Right kidney (tissue), 1 donor: ENCODE measurements at regions not wholly inside any gene's neighbourhood (a gene's known extent, or its start where the extent isn't known, plus 50 kb on each side); places are given as distances from the start of the nearest gene placed in this dataset.
A peak's percentile ranks its signal among the peaks of the same experiment; 100 is the strongest.

Experiments
- DNase-seq: peaks from one replicate; pipeline ENCODE4 v3.0.0-alpha.2; 2016

GRCh38 chr14:95410838-95411237 lies 91.1 kb upstream of the CLMN start:
- DNase-seq, result no peak

- DNase-seq, result no peak
Observed at GRCh38 chr14:95409477-95410272, 90.0 kb upstream of the CLMN start.

DNA sequence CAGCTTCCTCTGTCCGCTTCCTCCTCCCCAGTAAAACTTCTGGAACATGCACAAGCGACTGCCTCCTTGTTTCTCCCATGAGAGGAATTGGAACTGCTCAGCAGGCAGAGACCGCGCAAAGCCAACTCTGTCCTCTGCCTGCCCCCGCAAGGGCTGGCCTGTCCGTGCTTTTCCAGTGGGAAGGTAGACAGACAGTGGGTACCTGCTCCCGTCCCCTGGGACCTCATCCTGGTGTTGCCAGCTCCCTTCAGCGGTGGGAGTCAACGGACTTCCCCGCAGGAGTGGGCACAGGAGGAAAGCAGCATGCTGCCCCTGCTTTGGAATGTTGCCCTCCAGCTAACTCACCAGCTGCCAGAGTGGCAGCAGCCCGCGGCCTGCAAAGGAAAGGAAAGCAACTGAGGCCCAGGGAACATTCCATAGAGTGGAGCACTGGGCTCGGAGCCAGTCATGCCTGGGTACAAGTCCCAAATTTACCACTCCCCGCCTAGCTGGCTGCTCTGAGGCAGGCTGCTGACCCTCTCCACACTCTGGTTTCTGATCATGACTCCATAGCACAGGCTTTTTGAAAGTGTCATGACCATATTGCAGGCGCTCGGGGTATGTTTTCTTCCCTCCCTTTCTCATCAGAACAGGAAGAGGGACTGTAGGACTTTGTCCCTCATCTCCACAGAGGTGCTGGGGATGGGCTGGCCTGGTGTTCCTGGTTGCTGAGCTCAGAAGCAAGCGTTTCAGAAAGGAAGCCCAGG lies 89.2 kb upstream of the CLMN start:
- DNase-seq, result peak; percentile 35

DNA sequence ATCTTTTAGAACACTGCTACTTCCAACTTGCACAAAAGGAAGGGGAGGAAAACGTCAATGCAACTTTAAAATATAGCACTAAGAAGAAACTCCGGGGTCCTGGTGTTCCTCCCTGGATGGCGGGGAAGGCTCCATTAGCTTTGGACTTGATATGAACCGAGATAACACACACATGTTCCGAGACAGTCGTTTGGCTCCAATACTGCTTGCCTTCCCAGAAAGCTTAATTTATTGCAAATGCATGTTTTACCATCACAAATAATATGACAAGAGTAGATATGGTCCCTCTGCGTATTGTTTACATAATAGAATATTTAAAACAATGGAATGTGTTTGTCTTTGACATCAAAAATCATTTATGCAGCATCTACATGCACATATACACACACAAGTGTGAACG lies 87.6 kb upstream of the CLMN start:
- DNase-seq, result no peak

GRCh38 chr14:95406756-95407277 lies 87.1 kb upstream of the CLMN start:
- DNase-seq, result no peak

GRCh38 chr14:95404583-95404982 lies 84.9 kb upstream of the CLMN start:
- DNase-seq, result no peak

DNA sequence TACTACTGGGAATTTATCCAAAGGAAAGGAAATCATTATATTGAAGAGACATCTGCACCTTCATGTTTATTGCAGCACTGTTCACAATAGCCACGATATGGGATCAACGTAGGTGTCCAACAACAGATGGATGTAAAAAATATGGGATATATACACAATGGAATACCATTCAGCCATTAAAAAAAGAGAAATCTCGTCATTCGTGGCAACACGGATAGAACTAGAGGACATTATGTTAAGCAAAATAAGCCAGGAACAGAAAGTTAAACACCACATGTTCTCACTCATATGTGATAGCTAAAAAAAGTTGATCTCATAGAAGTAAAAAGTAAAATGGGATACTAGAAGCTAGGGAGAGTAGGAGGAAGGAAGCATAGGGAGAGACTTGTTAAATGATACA lies 82.9 kb upstream of the CLMN start:
- no peak for DNase-seq

GRCh38 chr14:95402176-95402575 lies 82.5 kb upstream of the CLMN start:
- no peak for DNase-seq

- DNase-seq, result no peak
Observed at GRCh38 chr14:95398630-95399547, 79.2 kb upstream of the CLMN start.

GRCh38 chr14:95397325-95397724 lies 77.6 kb upstream of the CLMN start:
- no peak for DNase-seq

DNA sequence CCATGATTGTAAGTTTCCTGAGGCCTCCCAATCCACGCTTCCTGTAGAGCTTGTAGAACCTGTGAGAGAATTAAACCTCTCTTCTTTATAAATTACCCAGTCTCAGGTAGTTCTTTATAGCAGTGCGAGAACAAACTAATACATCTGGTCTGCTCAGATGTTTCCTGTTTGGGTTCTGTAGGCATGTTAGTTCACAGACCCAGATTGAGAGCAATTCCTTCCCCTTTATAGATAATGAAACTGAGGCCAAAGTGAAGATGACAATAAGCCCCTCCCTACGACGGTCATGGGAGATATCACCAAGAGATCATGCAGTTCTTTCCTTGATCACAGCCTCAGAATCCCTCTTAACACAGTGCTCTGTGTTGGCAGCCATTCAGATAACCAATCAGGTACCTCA lies 76.5 kb upstream of the CLMN start:
- no peak for DNase-seq

DNA sequence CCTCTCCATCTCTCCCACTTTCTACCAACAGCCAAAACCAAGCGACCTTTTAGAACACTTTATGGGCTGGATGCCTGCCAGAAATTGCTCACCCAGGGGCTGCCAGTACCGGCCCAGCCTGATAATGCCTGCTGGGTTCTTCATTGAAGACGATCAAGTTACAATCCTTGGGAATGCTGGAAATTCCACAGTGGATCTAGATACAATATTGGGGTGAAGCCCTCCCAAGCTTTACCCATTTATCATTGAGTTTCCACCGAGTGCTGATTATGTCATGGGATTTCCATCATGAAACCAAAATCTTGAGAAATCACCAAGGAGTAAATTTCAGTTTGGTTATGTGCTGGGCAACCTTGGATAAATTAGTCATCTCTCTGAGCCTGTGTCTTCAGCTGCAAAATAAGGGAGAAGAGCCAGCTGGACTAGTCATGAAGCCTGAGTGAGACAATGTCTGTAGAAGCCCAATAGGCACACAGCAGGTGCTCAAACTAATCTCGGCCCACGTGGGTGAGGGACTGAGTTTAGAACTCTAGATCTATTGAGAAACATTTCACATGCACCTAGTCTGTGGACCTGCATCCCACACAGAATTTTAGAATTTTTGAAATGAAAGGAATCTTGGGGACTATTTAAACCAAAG lies 75.5 kb upstream of the CLMN start:
- no peak for DNase-seq

GRCh38 chr14:95394297-95395097 lies 74.8 kb upstream of the CLMN start:
- no peak for DNase-seq

GRCh38 chr14:95392841-95393240 lies 73.1 kb upstream of the CLMN start:
- no peak for DNase-seq

- no peak for DNase-seq
Observed at GRCh38 chr14:95391331-95391730, 71.6 kb upstream of the CLMN start.

GRCh38 chr14:95389471-95390011 lies 69.8 kb upstream of the CLMN start:
- no peak for DNase-seq

DNA sequence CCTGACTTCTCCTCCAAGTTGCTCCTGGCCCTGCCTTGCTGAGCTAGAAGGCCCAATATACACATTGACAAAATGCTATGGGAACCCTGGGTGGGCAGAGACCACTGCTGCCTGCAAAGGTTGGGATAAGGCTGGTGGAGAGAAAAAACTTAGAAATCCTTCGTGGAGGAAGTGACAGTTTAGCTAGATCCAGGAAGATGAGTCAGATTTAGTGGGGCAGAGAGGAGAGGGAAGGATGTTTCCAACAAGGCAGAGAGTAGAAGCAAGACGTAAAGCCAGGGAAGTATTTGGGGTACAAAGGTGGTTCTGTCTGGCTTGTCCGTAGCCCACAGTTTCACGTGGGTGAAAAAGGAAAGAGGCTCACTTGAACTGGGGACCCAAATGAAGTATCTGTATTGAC lies 69.0 kb upstream of the CLMN start:
- DNase-seq, result no peak

GRCh38 chr14:95387826-95388445 lies 68.2 kb upstream of the CLMN start:
- DNase-seq, result no peak

GRCh38 chr14:95386536-95387095 lies 66.9 kb upstream of the CLMN start:
- no peak for DNase-seq

- no peak for DNase-seq
Observed at GRCh38 chr14:95385701-95386100, 66.0 kb upstream of the CLMN start.
